SK-N-MC (cell line): ENCODE measurements at regions not wholly inside any gene's neighbourhood (a gene's known extent, or its start where the extent isn't known, plus 50 kb on each side); places are given as distances from the start of the nearest gene placed in this dataset.

ENCODE experiments used
- EZH2 ChIP-seq: fragments of 200-600 bp; sonication (generic); IDR thresholded peaks from one replicate; pipeline ENCODE4 v1.6.1; 2017; ENCODE audit warnings: antibody characterized with exemption
- POLR2AphosphoS5 ChIP-seq: IDR thresholded peaks from 2 replicates; pipeline ENCODE4 v1.6.1; 2012; ENCODE audit warnings: mild to moderate bottlenecking, low read depth, low read length, borderline replicate concordance

GRCh38 chr2:239568601-239569000, 167.8 kb upstream of the HDAC4 start:
- TF ChIP-seq POLR2AphosphoS5 (no peak), EZH2 (no peak)
